H1 (cell line): ENCODE measurements at regions not wholly inside any gene's neighbourhood (a gene's known extent, or its start where the extent isn't known, plus 50 kb on each side); places are given as distances from the start of the nearest gene placed in this dataset.

Source experiments
- CBX8 ChIP-seq: fragments of 300-800, 300-1000 bp; sonication (generic); IDR thresholded peaks from 2 replicates; pipeline ENCODE4 v1.7.1; 2016; ENCODE audit warnings: low read depth, low read length, borderline replicate concordance
- EP300 ChIP-seq, 2 experiments: IDR thresholded peaks; 1 replicate in 1 of 2; 2 replicates in 1 of 2; pipeline ENCODE4 v1.6.1; 2011 to 2012; ENCODE audit warnings: low read depth in 2 of 2, low read length in 2 of 2, mild to moderate bottlenecking in 2 of 2, borderline replicate concordance in 1 of 2, inconsistent platforms in 1 of 2, moderate library complexity in 1 of 2
- EZH2 ChIP-seq: fragments of 200-600 bp; sonication (generic); IDR thresholded peaks from 2 replicates; pipeline ENCODE4 v1.7.1; 2012; ENCODE audit warnings: low read depth, mild to moderate bottlenecking, moderate library complexity, low read length, inconsistent platforms; ENCODE audit not compliant: severe bottlenecking
- FOSL1 ChIP-seq: IDR thresholded peaks from 2 replicates; pipeline ENCODE4 v1.6.1; 2011; ENCODE audit warnings: mild to moderate bottlenecking, low read depth, low read length, moderate library complexity; ENCODE audit not compliant: insufficient read depth
- POLR2AphosphoS5 ChIP-seq: IDR thresholded peaks from 2 replicates; pipeline ENCODE4 v1.6.1; 2011; ENCODE audit warnings: low read depth, low read length
- SP4 ChIP-seq: IDR thresholded peaks from 2 replicates; pipeline ENCODE4 v1.6.1; 2012; ENCODE audit warnings: low read length, inconsistent platforms

- TF ChIP-seq CBX8 (no peak), POLR2AphosphoS5 (no peak), EP300 (IDR thresholded peaks at IDR 0.05; ENCODE audit: borderline replicate concordance in 1 of 2, low read depth in 2 of 2, low read length in 2 of 2) (no peak), FOSL1 (no peak), SP4 (no peak), EZH2 (no peak)
- TF ChIP-seq, all 59 proteins: peak for 0
Measured at GRCh38 chr6:33915134-33915533, 111.3 kb upstream of the MLN start (continued).
